IMR-90 (cell line): ENCODE measurements at regions not wholly inside any gene's neighbourhood (a gene's known extent, or its start where the extent isn't known, plus 50 kb on each side); places are given as distances from the start of the nearest gene placed in this dataset.

Experiments used
- ATAC-seq: fragments of 200-7000 bp; cut with Tn5 transposase; 2 replicates; pipeline ENCODE4 v1.9.1; 2020; ENCODE audit warnings: low read depth, mild to moderate bottlenecking, moderate library complexity
- BruUV-seq: library from RNA; stranded (reverse); fragments of 400-500 nt; replicated peaks from 2 replicates; lab custom pipeline; 2021; lab: Mats Ljungman, UMichigan
- CTCF ChIA-PET: fragments of 300-600 bp; formaldehyde crosslinking; extraction: SDS; loops from one replicate; lab custom pipeline; 2021; ENCODE audit warnings: antibody characterized with exemption; lab: Yijun Ruan, JAX
- POLR2A ChIA-PET: fragments of 300-600 bp; sonication (Branson Sonifier 250); formaldehyde crosslinking; loops from one replicate; lab custom pipeline; 2022; ENCODE audit warnings: antibody characterized with exemption; ENCODE audit not compliant: unreplicated experiment; lab: Charles Lee
- DNase-seq: peaks from one replicate; pipeline ENCODE4 v3.0.0; 2013
- H2AFZ ChIP-seq: replicated peaks from 2 replicates; pipeline ENCODE3; 2013; ENCODE audit warnings: low read length, mild to moderate bottlenecking; ENCODE audit not compliant: poor library complexity
- H2AK5ac ChIP-seq: 2 replicates; pipeline ENCODE4 v1.6.1; 2013; ENCODE audit warnings: low read depth, low read length, inconsistent platforms
- H2AK9ac ChIP-seq: replicated peaks from 2 replicates; pipeline ENCODE3; 2013; ENCODE audit warnings: mild to moderate bottlenecking, low read depth, low read length, moderate library complexity; ENCODE audit not compliant: poor library complexity
- H2BK120ac ChIP-seq: 2 replicates; pipeline ENCODE4 v1.6.1; 2013; ENCODE audit warnings: low read depth, low read length, inconsistent platforms
- H2BK15ac ChIP-seq: 3 replicates; pipeline ENCODE4 v1.6.1; 2013; ENCODE audit warnings: low read depth, low read length, inconsistent platforms
- H2BK20ac ChIP-seq: 2 replicates; pipeline ENCODE4 v1.6.1; 2013; ENCODE audit warnings: low read depth, mild to moderate bottlenecking, inconsistent platforms, low read length, moderate library complexity
- H2BK5ac ChIP-seq: 2 replicates; pipeline ENCODE4 v1.6.1; 2013; ENCODE audit warnings: mild to moderate bottlenecking, low read depth, low read length, inconsistent platforms; ENCODE audit not compliant: poor library complexity, severe bottlenecking
- H3K14ac ChIP-seq: replicated peaks from 2 replicates; pipeline ENCODE4 v1.6.1; 2013; ENCODE audit warnings: low read depth, low read length, inconsistent platforms
- H3K18ac ChIP-seq: 2 replicates; pipeline ENCODE4 v1.6.1; 2013; ENCODE audit warnings: low read depth, low read length, control low read depth
- H3K23ac ChIP-seq: 2 replicates; pipeline ENCODE4 v1.6.1; 2013; ENCODE audit warnings: low read depth, low read length, inconsistent platforms
- H3K27ac ChIP-seq: 2 replicates; pipeline ENCODE4 v1.5.1; 2013; ENCODE audit warnings: mild to moderate bottlenecking, control low read depth, low read length; ENCODE audit not compliant: insufficient read depth
- H3K27me3 ChIP-seq: 2 replicates; pipeline ENCODE4 v1.6.1; 2013; ENCODE audit warnings: low read length; ENCODE audit not compliant: control insufficient read depth, insufficient read depth
- H3K36me3 ChIP-seq: 2 replicates; pipeline ENCODE4 v1.6.1; 2013; ENCODE audit warnings: low read length, mixed read lengths; ENCODE audit not compliant: control insufficient read depth, insufficient read depth
- H3K4ac ChIP-seq: 2 replicates; pipeline ENCODE4 v1.6.1; 2013; ENCODE audit warnings: low read depth, low read length, inconsistent platforms
- H3K4me1 ChIP-seq: 2 replicates; pipeline ENCODE4 v1.6.1; 2013; ENCODE audit warnings: low read length, mixed read lengths; ENCODE audit not compliant: control insufficient read depth, insufficient read depth
- H3K4me2 ChIP-seq: 2 replicates; pipeline ENCODE4 v1.6.1; 2013; ENCODE audit warnings: low read depth, mild to moderate bottlenecking, control low read depth, low read length, moderate library complexity
- H3K4me3 ChIP-seq: 2 replicates; pipeline ENCODE4 v1.5.1; 2013; ENCODE audit warnings: low read depth, mild to moderate bottlenecking, control low read depth, low read length, moderate library complexity; ENCODE audit not compliant: insufficient read depth
- H3K56ac ChIP-seq: 2 replicates; pipeline ENCODE4 v1.6.1; 2013; ENCODE audit warnings: low read length, inconsistent platforms; ENCODE audit not compliant: insufficient read depth; ENCODE audit errors: extremely low read depth
- H3K79me1 ChIP-seq, 2 experiments: 2 replicates each; pipeline ENCODE4 v1.6.1; 2013; ENCODE audit warnings: low read length in 2 of 2, inconsistent platforms in 1 of 2, low read depth in 1 of 2
- H3K9ac ChIP-seq: 2 replicates; pipeline ENCODE4 v1.6.1; 2013; ENCODE audit warnings: low read depth, low read length, control low read depth
- H3K9me1 ChIP-seq: 2 replicates; pipeline ENCODE4 v1.6.1; 2013; ENCODE audit warnings: low read length, inconsistent platforms; ENCODE audit not compliant: insufficient read depth
- H3K9me3 ChIP-seq: 2 replicates; pipeline ENCODE4 v1.6.1; 2013; ENCODE audit warnings: low read length; ENCODE audit not compliant: control insufficient read depth, insufficient read depth
- H4K20me1 ChIP-seq: 2 replicates; pipeline ENCODE4 v1.6.1; 2013; ENCODE audit warnings: low read length, inconsistent platforms; ENCODE audit not compliant: insufficient read depth
- H4K5ac ChIP-seq: 2 replicates; pipeline ENCODE4 v1.6.1; 2013; ENCODE audit warnings: mild to moderate bottlenecking, low read depth, low read length, control low read depth
- H4K8ac ChIP-seq, 2 experiments: 2 replicates each; pipeline ENCODE4 v1.6.1; 2013; ENCODE audit warnings: low read depth in 2 of 2, low read length in 2 of 2, control low read depth in 1 of 2, inconsistent platforms in 1 of 2
- H4K91ac ChIP-seq: 2 replicates; pipeline ENCODE4 v1.6.1; 2013; ENCODE audit warnings: low read depth, low read length, inconsistent platforms; ENCODE audit not compliant: insufficient read depth
- CHD1 ChIP-seq: IDR thresholded peaks from 2 replicates; pipeline ENCODE4 v1.6.1; 2012; ENCODE audit warnings: low read depth, low read length, improper control_type of control experiment
- SMC3 ChIP-seq: fragments of 150-350 bp; IDR thresholded peaks from 2 replicates; pipeline ENCODE4 v1.6.1; 2016; ENCODE audit warnings: low read depth, mild to moderate bottlenecking, antibody characterized with exemption, low read length, moderate library complexity
- USF2 ChIP-seq: fragments of 150-350 bp; IDR thresholded peaks from 2 replicates; pipeline ENCODE4 v1.6.1; 2017; ENCODE audit warnings: mild to moderate bottlenecking, antibody characterized with exemption, low read length, low read depth
- WGBS, 2 experiments: methylation state at CpG; one replicate each; pipeline versions ENCODE4 v1.1.5 to v1.1.7; 2013; ENCODE audit warnings: missing lambda C conversion rate in 2 of 2; ENCODE audit not compliant: insufficient read length in 1 of 2; ENCODE audit errors: extremely low coverage in 2 of 2; 5-methylcytosine and 5-hydroxymethylcytosine counted together
- dilution Hi-C: fragments of 300-500 bp; cut with HindIII; formaldehyde crosslinking; loops from one replicate; pipeline ENCODE4 v1.14.3; 2018; ENCODE audit warnings: low sequenced_read_pairs; ENCODE audit not compliant: unreplicated experiment
- in situ Hi-C: fragments of 300-500 bp; cut with MboI; formaldehyde crosslinking; loops from 3 replicates; pipeline ENCODE4 v1.14.3; 2019; ENCODE audit warnings: low sequenced_read_pairs, inconsistent platforms, mixed read lengths
- intact Hi-C: fragments of 100-400 bp; cut with micrococcal nuclease; formaldehyde crosslinking; loops from 2 replicates; pipeline ENCODE4 v1.10.0; 2022

GRCh38 chr9:14471041-14471440 is 157.1 kb upstream of the NFIB start:
- H3K9me3 ChIP-seq, result no peaks in the 10 kb centered on the region
- WGBS, 2 experiments, result no CpG with 5 or more reads among the region's 4 CpGs
- no peak overlapping the region for H2BK15ac ChIP-seq
- CTCF ChIA-PET, result interaction anchor here (2.6 kb wide), 1 partner anchor 297 kb away, joined by 7 read pairs; no protein-coding TSS in a partner anchor
- H3K4me2 ChIP-seq, result no peak overlapping the region
- H3K4me3 ChIP-seq, result no peak overlapping the region
- no peak overlapping the region for H4K5ac ChIP-seq
- H3K4ac ChIP-seq, result no peak overlapping the region
- H4K20me1 ChIP-seq, result no peaks in the 10 kb centered on the region
- H4K8ac ChIP-seq, result no peak overlapping the region
- no peak overlapping the region for H2AK5ac ChIP-seq
- DNase-seq, result no peak
- intact Hi-C loops (no loop called here), in situ Hi-C loops (no loop called here), dilution Hi-C loops (no loop called here)
- no peaks in the 10 kb centered on the region for H3K4me1 ChIP-seq
- ATAC-seq, result no peak
- H2AK9ac ChIP-seq, result no peak overlapping the region
- no peak overlapping the region for H3K23ac ChIP-seq
- no peak overlapping the region for H3K9ac ChIP-seq
- H3K9me1 ChIP-seq, result no peaks in the 10 kb centered on the region
- no TSS peak for BruUV-seq
- no peak overlapping the region for H3K56ac ChIP-seq
- no peak overlapping the region for H2BK20ac ChIP-seq
- no peak overlapping the region for H2AFZ ChIP-seq
- TF ChIP-seq USF2 (no peak), CHD1 (no peak), SMC3 (no peak)
- H2BK5ac ChIP-seq, result no peak overlapping the region
- POLR2A ChIA-PET, result no interaction called here
- H3K36me3 ChIP-seq, result no peaks in the 10 kb centered on the region
- no peak overlapping the region for H3K27ac ChIP-seq
- no peak overlapping the region for H4K91ac ChIP-seq
- peaks cover 4% of the 10 kb centered on the region for H3K27me3 ChIP-seq
- H3K14ac ChIP-seq, result no peak overlapping the region
- H3K79me1 ChIP-seq, result no peaks in the 10 kb centered on the region
- no peak overlapping the region for H3K18ac ChIP-seq
- H2BK120ac ChIP-seq, result no peak overlapping the region
